Superior temporal gyrus (tissue), 1 donor: ENCODE measurements at regions not wholly inside any gene's neighbourhood (a gene's known extent, or its start where the extent isn't known, plus 50 kb on each side); places are given as distances from the start of the nearest gene placed in this dataset.
"Not testable (repeated sequence)": the region's sequence is repeated elsewhere in the genome, so short reads cannot be mapped to it uniquely, and the experiment has no call there.

Source experiments
- DNase-seq: peaks from one replicate; pipeline ENCODE4 v3.0.0-alpha.2; 2016; ENCODE audit errors: extremely low spot score

DNA sequence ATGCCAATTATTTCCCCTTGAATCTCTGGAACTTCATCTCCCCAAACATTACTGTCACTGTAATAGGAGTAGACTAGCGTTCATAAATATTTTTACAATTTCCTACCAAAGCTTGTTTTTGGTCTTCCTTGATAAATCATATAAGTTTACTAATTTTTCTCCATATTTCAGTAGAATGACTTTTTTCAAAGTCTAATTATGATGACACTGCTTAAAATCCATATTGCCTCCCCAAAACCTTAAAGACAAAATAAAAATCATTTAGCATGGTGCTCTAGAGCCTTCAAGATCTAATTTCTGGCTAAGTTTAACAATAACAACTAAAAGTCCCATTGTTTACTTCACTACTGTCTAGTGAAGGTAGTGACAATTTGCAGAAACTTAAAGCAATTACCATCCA lies 474.2 kb upstream of the CHRM3 start:
- DNase-seq = no peak

DNA sequence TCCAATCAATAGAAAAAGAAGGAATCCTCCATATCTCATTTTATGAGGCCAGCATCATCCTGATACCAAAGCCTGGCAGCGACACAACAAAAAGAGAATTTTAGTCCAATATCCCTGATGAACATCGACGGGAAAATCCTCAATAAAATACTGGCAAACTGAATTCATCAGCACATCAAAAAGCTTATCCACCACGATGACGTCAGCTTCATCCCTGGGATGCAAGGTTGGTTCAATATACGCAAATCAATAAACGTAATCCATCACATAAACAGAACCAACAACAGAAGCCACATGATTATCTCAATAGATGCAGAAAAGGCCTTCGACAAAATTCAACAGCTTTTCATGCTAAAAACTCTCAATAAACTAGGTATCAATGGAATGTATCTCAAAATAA lies 483.6 kb upstream of the CHRM3 start:
- DNase-seq = not testable (repeated sequence)

GRCh38 chr1:238900334-238900865 lies 486.0 kb upstream of the CHRM3 start:
- DNase-seq = no peak

DNA sequence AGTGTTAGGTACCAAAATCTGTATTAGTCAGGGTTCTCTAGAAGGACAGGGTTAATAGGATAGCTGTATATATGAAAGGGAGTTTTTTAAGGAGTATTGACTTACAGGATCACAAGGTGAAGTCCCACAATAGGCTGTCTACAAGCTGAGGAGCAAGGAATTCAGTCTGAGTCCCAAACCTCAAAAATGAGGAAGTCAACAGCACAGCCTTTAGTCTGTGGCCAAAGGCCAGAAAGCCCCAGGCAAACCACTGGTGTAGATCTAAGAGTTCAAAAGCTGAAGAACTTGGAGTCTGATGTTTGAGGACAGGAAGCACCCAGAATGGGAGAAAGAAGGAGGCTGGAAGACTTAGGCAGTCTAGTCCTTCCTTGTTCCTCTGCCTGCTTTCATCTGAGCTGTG lies 487.5 kb upstream of the CHRM3 start:
- DNase-seq = no peak

- no peak for DNase-seq
Observed at GRCh38 chr1:238895911-238896310, 490.5 kb upstream of the CHRM3 start.

DNA sequence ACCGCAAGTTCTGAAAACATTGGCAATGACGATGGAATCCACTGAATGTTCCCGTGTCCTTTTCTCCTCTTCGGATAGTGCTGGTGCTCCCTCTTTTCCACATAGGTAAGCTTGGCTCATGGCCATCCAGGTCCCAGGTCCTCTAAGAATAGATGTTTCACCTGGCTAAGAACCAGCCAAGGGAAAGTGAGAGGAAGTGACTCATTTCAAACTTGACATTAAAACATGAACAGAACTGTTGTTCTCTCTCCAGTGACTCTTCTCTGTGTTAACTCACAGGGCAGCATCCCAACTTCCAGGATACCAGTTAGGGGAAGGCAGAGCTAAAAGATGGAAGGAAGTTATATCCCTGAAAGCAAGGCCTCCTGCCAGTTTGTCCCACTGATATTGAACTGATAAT lies 493.8 kb upstream of the CHRM3 start:
- DNase-seq = no peak

DNA sequence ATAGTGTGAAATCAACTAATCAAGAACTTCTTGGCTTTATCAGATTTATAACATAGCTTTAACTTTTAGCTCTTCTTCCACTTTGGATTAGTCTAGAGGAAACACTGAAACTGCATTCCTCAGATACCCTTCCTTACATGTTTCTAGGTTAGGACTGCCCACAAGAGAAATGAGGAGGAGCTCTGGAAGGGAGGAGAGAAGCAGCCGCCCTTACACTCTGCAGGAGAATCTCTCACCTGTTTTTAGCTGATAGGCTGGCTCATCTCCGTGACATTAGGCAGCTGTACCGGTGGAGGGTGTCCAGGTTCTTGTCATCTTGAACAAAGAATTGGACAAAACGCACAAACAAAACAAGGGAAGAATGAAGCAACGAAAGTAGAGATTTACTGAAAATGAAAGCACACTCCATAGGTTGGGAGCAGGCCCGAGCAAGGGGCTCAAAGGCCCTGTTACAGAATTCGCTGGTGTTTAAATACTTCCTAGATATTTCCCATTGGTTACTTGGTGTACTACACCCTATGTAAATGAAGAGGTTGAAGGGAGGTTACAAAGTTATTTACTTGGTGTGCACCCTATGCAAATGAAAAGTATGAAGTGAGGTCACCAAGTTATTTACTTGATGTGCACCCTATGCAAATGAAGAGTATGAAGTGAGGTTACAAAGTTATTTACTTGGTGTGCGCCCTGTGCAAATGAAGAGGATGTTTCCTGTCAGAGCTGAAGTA lies 524.9 kb upstream of the CHRM3 start:
- no peak for DNase-seq

DNA sequence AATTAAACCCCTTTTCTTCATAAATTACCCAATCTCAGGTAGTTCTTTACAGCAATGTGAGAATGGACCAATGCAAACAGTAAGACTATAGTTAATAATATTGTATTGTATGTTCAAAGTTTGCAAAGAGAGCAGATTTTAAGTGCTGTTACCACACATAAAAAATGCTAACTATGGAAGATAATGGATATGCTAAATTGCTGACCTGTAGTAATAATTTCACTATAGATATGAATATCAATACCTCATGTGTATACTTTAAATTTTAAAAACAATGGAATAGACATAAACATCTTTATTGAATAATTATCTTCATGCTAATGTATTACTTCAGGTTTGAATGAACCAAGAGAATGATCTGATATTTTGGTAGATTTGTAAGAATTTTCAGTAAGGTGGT lies 552.4 kb upstream of the CHRM3 start:
- no peak for DNase-seq

GRCh38 chr1:238832106-238832505 lies 554.3 kb upstream of the CHRM3 start:
- DNase-seq = no peak

GRCh38 chr1:238830036-238830611 lies 556.2 kb upstream of the CHRM3 start:
- no peak for DNase-seq

GRCh38 chr1:238826891-238827290 lies 559.5 kb upstream of the CHRM3 start:
- no peak for DNase-seq

- no peak for DNase-seq
Observed at GRCh38 chr1:238823416-238823815, 563.0 kb upstream of the CHRM3 start.

- no peak for DNase-seq
Observed at GRCh38 chr1:238811211-238811879, 575.0 kb upstream of the CHRM3 start.

DNA sequence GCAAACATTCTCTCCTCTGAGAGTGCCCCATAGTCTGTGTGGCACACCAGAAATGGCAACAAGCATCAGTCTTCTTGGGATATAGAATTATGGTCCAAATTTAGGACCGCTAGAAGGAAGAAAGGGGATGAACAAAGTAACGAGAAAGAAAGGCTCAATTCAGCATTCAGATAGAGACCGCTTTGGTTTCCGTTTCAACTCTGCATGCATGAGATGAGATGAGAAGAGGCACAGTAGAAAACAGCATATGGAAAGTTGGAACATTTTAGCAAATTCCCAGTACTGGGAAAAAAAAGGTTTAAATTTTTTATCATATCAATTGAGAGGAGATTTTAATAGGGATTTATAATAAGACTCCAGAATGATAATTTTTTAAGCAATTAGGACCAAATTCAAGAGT lies 595.5 kb upstream of the CHRM3 start:
- no peak for DNase-seq

- DNase-seq = no peak
Observed at GRCh38 chr1:238789916-238790667, 596.3 kb upstream of the CHRM3 start.

- no peak for DNase-seq
Observed at GRCh38 chr1:238787471-238787870, 598.9 kb upstream of the CHRM3 start.

- no peak for DNase-seq
Observed at GRCh38 chr1:238783633-238784032, 602.7 kb upstream of the CHRM3 start.

- DNase-seq = no peak
Observed at GRCh38 chr1:238779716-238780115, 606.7 kb upstream of the CHRM3 start.

DNA sequence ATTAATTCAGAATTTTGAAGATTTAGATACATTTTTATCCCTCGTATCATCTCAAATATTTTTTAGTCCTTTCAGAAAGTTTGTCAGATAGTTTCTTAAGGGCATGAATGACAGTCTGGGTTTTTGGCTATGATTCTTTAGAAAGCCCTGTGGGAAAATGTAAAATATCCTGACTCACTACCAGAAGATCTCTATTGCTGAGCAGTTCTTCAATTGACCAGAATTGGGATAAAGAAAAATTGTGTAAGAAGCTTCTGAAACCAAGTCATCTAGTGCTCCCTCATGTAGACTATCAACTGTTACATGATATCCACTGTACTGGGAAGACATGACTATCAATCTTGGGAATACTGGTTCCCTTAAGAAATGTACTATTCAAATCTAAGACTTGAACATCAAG lies 608.3 kb upstream of the CHRM3 start:
- no peak for DNase-seq

DNA sequence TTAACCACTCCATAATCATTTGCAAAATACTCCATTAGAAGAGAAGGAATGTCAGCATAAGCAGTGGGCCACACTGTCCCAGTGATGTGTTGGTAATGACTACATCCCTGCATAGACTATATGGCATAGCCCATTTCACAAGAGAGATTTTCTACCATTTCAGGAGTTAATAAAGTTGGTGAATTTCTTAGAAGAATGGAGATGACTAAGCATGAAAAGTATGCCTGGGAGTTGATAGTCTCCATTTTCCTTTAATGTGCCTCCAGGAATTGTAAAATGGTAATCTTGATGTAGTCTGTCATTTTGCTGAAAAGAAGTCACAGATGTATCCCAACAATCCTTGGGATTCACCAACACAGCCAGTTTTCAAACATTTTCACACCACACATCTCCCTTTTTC lies 608.8 kb upstream of the CHRM3 start:
- no peak for DNase-seq

- DNase-seq = no peak
Observed at GRCh38 chr1:238776126-238776525, 610.2 kb upstream of the CHRM3 start.

GRCh38 chr1:238772322-238772721 lies 614.0 kb upstream of the CHRM3 start:
- DNase-seq = no peak
